Stimulated activated naive B cell treated with anti-CD40 and anti-IgM and Interleukin-4, amounts not matched to agents 10 μg/mL and 1 μg/mL and 100 μg/mL, for 72 hours (primary cell): ENCODE measurements at regions not wholly inside any gene's neighbourhood (a gene's known extent, or its start where the extent isn't known, plus 50 kb on each side); places are given as distances from the start of the nearest gene placed in this dataset.

ENCODE experiments used
- ATAC-seq, 2 donors: fragments of 150-1000 bp; cut with Tn5 transposase; replicated peaks; 2 replicates each; pipeline ENCODE4 v1.10.0; 2021; ENCODE audit warnings: moderate library complexity in 1 of 2
- DNase-seq: peaks from one replicate; pipeline ENCODE4 v3.0.0; 2021
- H3K27ac Mint-ChIP-seq: one replicate; pipeline ENCODE4 v1.8.0; 2022; ENCODE audit warnings: mild to moderate bottlenecking, mixed read lengths
- H3K27me3 Mint-ChIP-seq, 2 donors: one replicate each; pipeline ENCODE4 v1.8.0; 2022; ENCODE audit warnings: mixed read lengths in 2 of 2
- H3K36me3 Mint-ChIP-seq, 2 donors: one replicate each; pipeline ENCODE4 v1.8.0; 2022; ENCODE audit warnings: mixed read lengths in 2 of 2, mild to moderate bottlenecking in 1 of 2
- H3K4me1 Mint-ChIP-seq, 2 donors: one replicate each; pipeline ENCODE4 v1.8.0; 2022; ENCODE audit warnings: mixed read lengths in 2 of 2, mild to moderate bottlenecking in 1 of 2
- H3K4me3 Mint-ChIP-seq, 2 donors: one replicate each; pipeline ENCODE4 v1.8.0; 2022; ENCODE audit warnings: mild to moderate bottlenecking in 2 of 2, mixed read lengths in 2 of 2, moderate library complexity in 1 of 2
- H3K9me3 Mint-ChIP-seq, 2 donors: one replicate each; pipeline ENCODE4 v1.8.0; 2022; ENCODE audit warnings: mixed read lengths in 2 of 2, mild to moderate bottlenecking in 1 of 2

- ATAC-seq: no peak
These were observed 175.9 kb upstream of the TAC1 start for GRCh38 chr7:97555857-97556421.

DNA sequence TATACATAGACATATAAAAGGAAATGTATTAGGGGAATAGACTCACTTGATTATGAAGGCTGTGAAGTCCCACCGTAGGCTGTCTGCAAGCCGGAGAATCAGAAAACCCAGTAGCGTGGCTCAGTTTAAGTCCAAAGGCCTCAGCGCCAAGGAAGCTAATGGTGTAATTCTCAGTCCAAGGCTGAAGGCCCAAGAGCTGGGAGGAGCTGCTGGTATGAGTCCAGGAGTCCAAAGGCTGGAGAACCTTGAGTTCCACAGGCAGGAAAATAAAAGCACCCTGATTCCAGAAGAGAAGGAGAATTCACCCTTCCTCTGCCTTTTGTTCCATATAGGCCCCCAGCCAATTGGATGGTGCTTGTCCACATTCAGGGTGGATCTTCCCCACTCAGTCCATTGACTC is 166.2 kb upstream of the TAC1 start:
- ATAC-seq (no peak), DNase-seq (no peak)
- Mint-ChIP-seq H3K27me3 (no peaks in the 10 kb centered on the region), H3K9me3 (peaks cover 13 to 19% of the 10 kb centered on the region in 2 donors), H3K27ac (no peak overlapping the region), H3K36me3 (no peaks in the 10 kb centered on the region), H3K4me1 (no peaks in the 10 kb centered on the region), H3K4me3 (no peak overlapping the region)

More at GRCh38 chr7:97555857-97556421, 175.9 kb upstream of the TAC1 start:
- H3K27ac Mint-ChIP-seq: no peak overlapping the region
- H3K27me3 Mint-ChIP-seq: no peaks in the 10 kb centered on the region
- H3K9me3 Mint-ChIP-seq: peaks cover 17 to 19% of the 10 kb centered on the region in 2 donors
- no peak overlapping the region for H3K4me3 Mint-ChIP-seq
- H3K4me1 Mint-ChIP-seq: no peaks in the 10 kb centered on the region
- DNase-seq: no peak
- H3K36me3 Mint-ChIP-seq: no peaks in the 10 kb centered on the region

- Mint-ChIP-seq H3K4me1 (no peaks in the 10 kb centered on the region), H3K4me3 (no peak overlapping the region), H3K36me3 (no peaks in the 10 kb centered on the region), H3K27me3 (no peaks in the 10 kb centered on the region), H3K9me3 (peaks cover 0 to 1% of the 10 kb centered on the region in 2 donors), H3K27ac (no peak overlapping the region)
- no peak for ATAC-seq
- DNase-seq: no peak
These were observed 158.8 kb upstream of the TAC1 start for GRCh38 chr7:97573065-97573464.

DNA sequence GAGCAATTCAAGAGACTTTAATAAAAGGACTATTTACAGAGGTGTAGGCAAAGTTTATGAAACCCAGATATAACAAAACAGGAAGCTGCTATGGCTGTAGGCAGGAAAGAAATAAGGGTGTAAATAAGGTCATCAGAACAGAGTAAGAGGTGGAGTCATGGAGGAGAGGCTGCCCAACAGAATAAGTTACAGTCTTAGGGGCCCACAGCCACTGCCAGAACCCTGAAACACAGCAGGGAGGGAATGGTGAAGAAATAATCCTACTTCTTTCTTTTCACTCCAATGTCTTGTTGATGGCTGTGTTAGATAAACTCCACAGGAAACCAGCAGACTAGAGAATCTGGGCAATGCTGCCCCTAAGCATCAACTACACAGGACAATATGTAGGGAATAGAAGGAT is 155.8 kb upstream of the TAC1 start:
- Mint-ChIP-seq H3K27ac (no peak overlapping the region), H3K4me1 (no peaks in the 10 kb centered on the region), H3K9me3 (no peaks in the 10 kb centered on the region), H3K27me3 (no peaks in the 10 kb centered on the region), H3K36me3 (no peaks in the 10 kb centered on the region), H3K4me3 (no peak overlapping the region)
- ATAC-seq (no peak), DNase-seq (no peak)

- Mint-ChIP-seq H3K27ac (no peak overlapping the region), H3K36me3 (peaks cover 0 to 1% of the 10 kb centered on the region in 2 donors), H3K9me3 (peaks cover 7 to 17% of the 10 kb centered on the region in 2 donors), H3K4me3 (no peak overlapping the region), H3K27me3 (no peaks in the 10 kb centered on the region), H3K4me1 (no peaks in the 10 kb centered on the region)
- ATAC-seq: no peak
- no peak for DNase-seq
These were observed 153.7 kb upstream of the TAC1 start for GRCh38 chr7:97578225-97578624.

GRCh38 chr7:97580205-97580604 is 151.7 kb upstream of the TAC1 start:
- H3K4me1 Mint-ChIP-seq: no peaks in the 10 kb centered on the region
- H3K27ac Mint-ChIP-seq: no peak overlapping the region
- H3K27me3 Mint-ChIP-seq: no peaks in the 10 kb centered on the region
- DNase-seq (no peak), ATAC-seq (no peak)
- peaks cover 7 to 19% of the 10 kb centered on the region in 2 donors for H3K9me3 Mint-ChIP-seq
- H3K4me3 Mint-ChIP-seq: no peak overlapping the region
- peaks cover 0 to 1% of the 10 kb centered on the region in 2 donors for H3K36me3 Mint-ChIP-seq

- Mint-ChIP-seq H3K9me3 (no peaks in the 10 kb centered on the region), H3K27ac (no peak overlapping the region), H3K36me3 (no peaks in the 10 kb centered on the region), H3K4me3 (no peak overlapping the region), H3K27me3 (no peaks in the 10 kb centered on the region), H3K4me1 (no peaks in the 10 kb centered on the region)
- DNase-seq (no peak), ATAC-seq (no peak)
These were observed 136.4 kb upstream of the TAC1 start for GRCh38 chr7:97595439-97595838.

GRCh38 chr7:97601931-97602457 is 129.9 kb upstream of the TAC1 start:
- no peak overlapping the region for H3K27ac Mint-ChIP-seq
- H3K36me3 Mint-ChIP-seq: no peaks in the 10 kb centered on the region

DNA sequence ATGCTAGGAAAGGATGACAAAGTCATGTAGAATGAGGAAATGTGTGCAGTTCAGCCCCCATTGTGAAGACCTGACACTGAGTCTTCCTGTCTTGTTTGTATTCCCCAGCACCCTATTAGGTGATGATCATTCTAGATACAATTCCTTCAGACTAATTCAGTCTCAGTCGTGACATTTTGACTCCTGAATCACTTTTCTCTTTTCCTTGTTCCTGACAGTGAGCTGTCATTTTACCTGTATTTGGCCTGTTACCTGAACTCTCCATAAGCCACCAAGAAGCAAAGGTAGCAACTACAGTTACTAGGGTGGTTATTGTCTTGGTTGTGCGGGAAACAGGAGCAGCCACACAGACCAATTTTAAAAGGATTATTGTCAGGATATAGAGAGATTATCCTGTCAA is 111.4 kb upstream of the TAC1 start:
- ATAC-seq (no peak), DNase-seq (no peak)
- Mint-ChIP-seq H3K27ac (no peak overlapping the region), H3K9me3 (peaks cover 8% of the 10 kb centered on the region in 2 donors), H3K4me1 (peaks cover 3 to 18% of the 10 kb centered on the region in 2 donors), H3K4me3 (no peak overlapping the region), H3K27me3 (peaks cover 0 to 5% of the 10 kb centered on the region in 2 donors), H3K36me3 (peaks cover 0 to 4% of the 10 kb centered on the region in 2 donors)

More at GRCh38 chr7:97601931-97602457, 129.9 kb upstream of the TAC1 start:
- H3K9me3 Mint-ChIP-seq: no peaks in the 10 kb centered on the region
- no peaks in the 10 kb centered on the region for H3K27me3 Mint-ChIP-seq
- DNase-seq (no peak), ATAC-seq (peak; percentile 46 to 61)
- peaks cover 3 to 11% of the 10 kb centered on the region in 2 donors for H3K4me1 Mint-ChIP-seq
- no peak overlapping the region for H3K4me3 Mint-ChIP-seq

GRCh38 chr7:97623333-97623732 is 108.6 kb upstream of the TAC1 start:
- Mint-ChIP-seq H3K4me3 (peak overlapping the region in 1 of 2 donors; percentile 29), H3K9me3 (peaks cover 12 to 17% of the 10 kb centered on the region in 2 donors)

DNA sequence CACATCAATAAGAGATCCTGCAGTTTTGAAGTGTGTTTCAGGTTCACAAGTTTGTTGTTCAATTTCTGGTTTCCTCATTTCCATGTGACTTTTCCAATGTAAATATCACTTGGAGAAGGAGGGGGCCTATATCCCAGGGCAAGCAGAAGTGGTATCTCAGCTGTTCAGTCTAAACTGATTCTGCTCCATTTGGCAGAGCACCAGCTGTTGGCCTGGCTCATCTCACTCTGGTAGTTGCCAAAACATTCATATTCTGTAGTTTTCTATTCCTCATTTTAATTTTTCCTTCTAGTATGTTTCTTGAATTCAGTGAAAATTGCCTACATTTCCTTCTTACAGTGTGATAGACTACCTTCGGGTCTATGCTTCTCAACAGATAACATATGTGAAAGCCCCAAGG is 101.8 kb upstream of the TAC1 start:
- no peak for ATAC-seq
- Mint-ChIP-seq H3K9me3 (peaks cover 9 to 13% of the 10 kb centered on the region in 2 donors), H3K4me1 (no peaks in the 10 kb centered on the region), H3K4me3 (no peak overlapping the region), H3K36me3 (peaks cover 0 to 2% of the 10 kb centered on the region in 2 donors), H3K27me3 (peaks cover 5 to 7% of the 10 kb centered on the region in 2 donors), H3K27ac (no peak overlapping the region)
- no peak for DNase-seq

More at GRCh38 chr7:97623333-97623732, 108.6 kb upstream of the TAC1 start:
- Mint-ChIP-seq H3K4me1 (peaks cover 3 to 18% of the 10 kb centered on the region in 2 donors), H3K27ac (peak overlapping the region; percentile 52), H3K27me3 (peaks cover 6 to 7% of the 10 kb centered on the region in 2 donors), H3K36me3 (peaks cover 0 to 4% of the 10 kb centered on the region in 2 donors)
- DNase-seq (peak; percentile 5), ATAC-seq (peak; percentile 92 to 97)

GRCh38 chr7:97635622-97636021 is 96.3 kb upstream of the TAC1 start:
- DNase-seq (no peak), ATAC-seq (no peak)
- no peaks in the 10 kb centered on the region for H3K4me1 Mint-ChIP-seq
- no peaks in the 10 kb centered on the region for H3K27me3 Mint-ChIP-seq
- H3K36me3 Mint-ChIP-seq: no peaks in the 10 kb centered on the region
- H3K27ac Mint-ChIP-seq: no peak overlapping the region
- no peak overlapping the region for H3K4me3 Mint-ChIP-seq
- H3K9me3 Mint-ChIP-seq: peaks cover 0 to 3% of the 10 kb centered on the region in 2 donors

DNA sequence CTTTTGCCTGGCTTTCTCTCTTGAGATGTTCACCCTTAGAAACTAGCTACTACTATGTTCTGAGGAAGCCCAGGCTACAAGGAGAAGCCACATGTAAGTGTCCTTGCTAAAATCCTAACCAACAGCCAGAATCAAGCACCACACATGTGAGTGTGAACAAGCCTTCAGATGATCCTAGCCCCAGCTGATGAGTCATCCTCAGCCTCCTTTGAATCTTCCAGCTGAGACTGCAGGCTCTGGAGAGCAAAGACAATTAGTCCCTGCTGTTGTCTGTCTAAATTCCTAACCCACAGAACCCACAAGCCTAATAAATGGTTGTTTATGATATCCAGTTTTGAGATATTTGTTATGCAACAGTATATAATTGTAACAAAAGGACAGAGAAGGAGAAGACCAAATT is 92.8 kb upstream of the TAC1 start:
- ATAC-seq: no peak
- Mint-ChIP-seq H3K4me1 (no peaks in the 10 kb centered on the region), H3K27ac (no peak overlapping the region), H3K9me3 (peaks cover 0 to 5% of the 10 kb centered on the region in 2 donors), H3K27me3 (no peaks in the 10 kb centered on the region), H3K36me3 (no peaks in the 10 kb centered on the region), H3K4me3 (no peak overlapping the region)
- no peak for DNase-seq

DNA sequence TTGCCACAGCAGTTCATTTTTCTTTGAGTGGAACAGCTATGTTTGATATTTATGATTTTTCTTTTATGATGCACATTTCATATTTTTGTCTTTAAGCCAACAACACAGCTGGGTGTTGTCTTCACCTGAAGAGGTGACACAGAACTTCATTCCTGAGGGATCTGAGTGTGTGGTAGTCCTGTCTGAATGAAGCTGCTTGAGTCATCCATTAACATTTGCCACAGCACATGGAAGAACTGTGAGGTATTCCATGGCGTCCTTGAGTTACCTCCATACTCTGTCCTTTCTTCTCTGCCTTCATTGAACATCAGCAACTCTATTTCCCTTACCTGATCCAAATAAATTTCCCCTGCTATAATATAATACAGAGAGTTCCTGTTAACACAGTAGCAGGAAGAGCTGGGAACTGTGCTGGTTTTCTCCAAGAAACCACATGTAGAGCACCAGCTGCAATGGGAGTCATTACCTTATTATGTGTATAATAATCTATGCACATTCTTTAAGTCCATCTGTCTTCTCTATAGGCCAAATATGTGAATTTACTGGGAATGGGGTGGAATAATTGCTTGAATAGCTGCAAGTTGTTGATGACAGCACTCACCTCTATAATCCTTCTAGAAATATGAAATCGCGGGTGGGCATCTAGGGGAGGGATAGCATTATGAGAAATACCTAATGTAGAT is 72.4 kb upstream of the TAC1 start:
- ATAC-seq: no peak
- Mint-ChIP-seq H3K4me1 (no peaks in the 10 kb centered on the region), H3K27ac (no peak overlapping the region), H3K36me3 (no peaks in the 10 kb centered on the region), H3K4me3 (no peak overlapping the region), H3K27me3 (no peaks in the 10 kb centered on the region), H3K9me3 (no peaks in the 10 kb centered on the region)
- DNase-seq: no peak

DNA sequence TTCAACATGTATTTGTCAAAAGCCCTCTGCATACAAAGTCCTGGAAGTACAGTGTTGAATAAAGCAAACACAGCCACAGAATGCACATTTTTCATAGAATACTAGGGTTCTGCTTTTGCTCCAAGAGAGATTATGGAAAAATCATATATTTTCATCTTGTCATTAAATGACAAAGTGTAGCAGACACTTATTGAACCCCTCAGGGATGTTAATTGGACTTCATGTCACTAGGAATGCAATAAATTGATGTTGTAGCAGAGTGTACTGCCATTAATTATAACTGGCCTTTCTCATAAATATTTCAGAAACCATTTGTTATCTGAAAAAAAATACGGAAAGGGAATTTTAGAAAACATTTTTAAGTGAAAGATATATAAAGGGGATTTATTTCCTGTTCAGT is 64.5 kb upstream of the TAC1 start:
- Mint-ChIP-seq H3K36me3 (no peaks in the 10 kb centered on the region), H3K9me3 (peaks cover 0 to 2% of the 10 kb centered on the region in 2 donors)

More for the DNA sequence above, 64.5 kb upstream of the TAC1 start:
- Mint-ChIP-seq H3K4me1 (no peaks in the 10 kb centered on the region), H3K27ac (no peak overlapping the region), H3K27me3 (no peaks in the 10 kb centered on the region), H3K4me3 (no peak overlapping the region)
- no peak for ATAC-seq
- DNase-seq: no peak
